NCI-H748 (cell line): ENCODE measurements at regions not wholly inside any gene's neighbourhood (a gene's known extent, or its start where the extent isn't known, plus 50 kb on each side); places are given as distances from the start of the nearest gene placed in this dataset.

Experiments
- DNase-seq: peaks from one replicate; lab custom pipeline; 2025; ENCODE audit not compliant: unreplicated experiment; lab: John Stamatoyannopoulos, UW

- DNase-seq = no peak
Observed at GRCh38 chr20:48571949-48572847, 255.6 kb downstream of the PREX1 start.

GRCh38 chr20:48569679-48570078 is 258.1 kb downstream of the PREX1 start:
- DNase-seq = no peak

- DNase-seq = no peak
Observed at GRCh38 chr20:48568520-48568919, 259.3 kb downstream of the PREX1 start.

GRCh38 chr20:48567145-48567544 is 260.7 kb downstream of the PREX1 start:
- DNase-seq = no peak

- no peak for DNase-seq
Observed at GRCh38 chr20:48564982-48565539, 262.7 kb downstream of the PREX1 start.

- DNase-seq = no peak
Observed at GRCh38 chr20:48563191-48563870, 264.5 kb downstream of the PREX1 start.

GRCh38 chr20:48562586-48563116 is 265.1 kb downstream of the PREX1 start:
- DNase-seq = no peak

GRCh38 chr20:48558906-48559305 is 268.9 kb downstream of the PREX1 start:
- no peak for DNase-seq

GRCh38 chr20:48557380-48557779 is 270.4 kb downstream of the PREX1 start:
- DNase-seq = no peak

- DNase-seq = no peak
Observed at GRCh38 chr20:48556956-48557355, 270.8 kb downstream of the PREX1 start.

- DNase-seq = no peak
Observed at GRCh38 chr20:48552550-48552949, 275.2 kb downstream of the PREX1 start.

- DNase-seq = no peak
Observed at GRCh38 chr20:48550814-48551213, 277.0 kb downstream of the PREX1 start.

- no peak for DNase-seq
Observed at GRCh38 chr20:48547664-48548063, 280.1 kb downstream of the PREX1 start.

GRCh38 chr20:48544402-48545339 is 283.1 kb downstream of the PREX1 start:
- DNase-seq = peak; percentile 20

- DNase-seq = no peak
Observed at GRCh38 chr20:48541581-48542071, 286.2 kb downstream of the PREX1 start.

GRCh38 chr20:48538856-48539255 is 288.9 kb downstream of the PREX1 start:
- DNase-seq = no peak

- DNase-seq = no peak
Observed at GRCh38 chr20:48538058-48538825, 289.6 kb downstream of the PREX1 start.

- no peak for DNase-seq
Observed at GRCh38 chr20:48536206-48536605, 291.6 kb downstream of the PREX1 start.

- DNase-seq = no peak
Observed at GRCh38 chr20:48535556-48535955, 292.2 kb downstream of the PREX1 start.

- DNase-seq = no peak
Observed at GRCh38 chr20:48532028-48532427, 295.8 kb downstream of the PREX1 start.
